GM21723 (cell line): ENCODE measurements at regions not wholly inside any gene's neighbourhood (a gene's known extent, or its start where the extent isn't known, plus 50 kb on each side); places are given as distances from the start of the nearest gene placed in this dataset.

ENCODE experiments used
- ATAC-seq: cut with Tn5 transposase; IDR thresholded peaks from one replicate; pipeline ENCODE4 v1.9.1; 2021; ENCODE audit warnings: mild to moderate bottlenecking, moderate library complexity; ENCODE audit not compliant: unreplicated experiment

GRCh38 chr18:23341983-23342382 lies 111.1 kb upstream of the RIOK3 start:
- no peak for ATAC-seq

- no peak for ATAC-seq
These were observed 110.6 kb upstream of the RIOK3 start for GRCh38 chr18:23342506-23342905.

- no peak for ATAC-seq
These were observed 102.9 kb upstream of the RIOK3 start for GRCh38 chr18:23350188-23350587.

- no peak for ATAC-seq
These were observed 101.6 kb upstream of the RIOK3 start for GRCh38 chr18:23351521-23351920.

GRCh38 chr18:23352042-23352441 lies 101.0 kb upstream of the RIOK3 start:
- no peak for ATAC-seq

GRCh38 chr18:23353459-23353858 lies 99.6 kb upstream of the RIOK3 start:
- ATAC-seq = no peak

GRCh38 chr18:23354625-23355024 lies 98.5 kb upstream of the RIOK3 start:
- no peak for ATAC-seq

GRCh38 chr18:23355206-23355605 lies 97.9 kb upstream of the RIOK3 start:
- ATAC-seq = no peak

- no peak for ATAC-seq
These were observed 96.7 kb upstream of the RIOK3 start for GRCh38 chr18:23356424-23356823.

GRCh38 chr18:23356915-23357601 lies 96.0 kb upstream of the RIOK3 start:
- ATAC-seq = no peak

- ATAC-seq = no peak
These were observed 95.0 kb upstream of the RIOK3 start for GRCh38 chr18:23357996-23358594.

- no peak for ATAC-seq
These were observed 93.7 kb upstream of the RIOK3 start for GRCh38 chr18:23359421-23359820.

- ATAC-seq = peak; percentile 47
These were observed 89.1 kb upstream of the RIOK3 start for GRCh38 chr18:23363865-23364570.

- no peak for ATAC-seq
These were observed 87.5 kb upstream of the RIOK3 start for GRCh38 chr18:23365602-23366001.

GRCh38 chr18:23369266-23369665 lies 83.8 kb upstream of the RIOK3 start:
- ATAC-seq = no peak

GRCh38 chr18:23373570-23373969 lies 79.5 kb upstream of the RIOK3 start:
- ATAC-seq = no peak

- ATAC-seq = peak; percentile 74
These were observed 75.3 kb upstream of the RIOK3 start for GRCh38 chr18:23377669-23378301.

- no peak for ATAC-seq
These were observed 74.8 kb upstream of the RIOK3 start for GRCh38 chr18:23378302-23378686.

- no peak for ATAC-seq
These were observed 73.0 kb upstream of the RIOK3 start for GRCh38 chr18:23380001-23380550.

GRCh38 chr18:23380817-23381216 lies 72.3 kb upstream of the RIOK3 start:
- no peak for ATAC-seq

GRCh38 chr18:23383494-23383893 lies 69.6 kb upstream of the RIOK3 start:
- ATAC-seq = no peak
